A673 (cell line): ENCODE measurements at regions not wholly inside any gene's neighbourhood (a gene's known extent, or its start where the extent isn't known, plus 50 kb on each side); places are given as distances from the start of the nearest gene placed in this dataset.

Experiments used
- CTCF ChIP-seq: fragments of 300-800, 200-600 bp; sonication (generic); conservative IDR thresholded peaks from 2 replicates; pipeline ENCODE4 v1.5.1; 2017; ENCODE audit warnings: low read depth, mild to moderate bottlenecking, antibody characterized with exemption, low read length, moderate library complexity, mixed read lengths
- EZH2 ChIP-seq: fragments of 200-600 bp; sonication (generic); IDR thresholded peaks from 2 replicates; pipeline ENCODE4 v1.6.1; 2017; ENCODE audit warnings: borderline replicate concordance, low read depth, mild to moderate bottlenecking, mixed read lengths, antibody characterized with exemption, low read length; ENCODE audit not compliant: poor library complexity, severe bottlenecking

GRCh38 chr17:5978496-5978895 is 91.7 kb upstream of the WSCD1 start:
- TF ChIP-seq CTCF (no peak), EZH2 (no peak)
